Spleen (tissue), 7 donors: ENCODE measurements at regions not wholly inside any gene's neighbourhood (a gene's known extent, or its start where the extent isn't known, plus 50 kb on each side); places are given as distances from the start of the nearest gene placed in this dataset.

Source experiments
- POLR2A ChIP-seq, 3 donors: fragments of 450-650 bp; IDR thresholded peaks; one replicate each; pipeline ENCODE4 v1.5.1; 2017; ENCODE audit warnings: antibody characterized with exemption in 3 of 3, mild to moderate bottlenecking in 1 of 3
- TF ChIP-seq, protein P1 (sequence below), 11 experiments: fragments of 200-600 bp in 7 of 11; fragments of 450-650 bp in 4 of 11; sonication (generic) in 4 of 11; IDR thresholded peaks in 8 of 11; conservative IDR thresholded peaks in 3 of 11; 1 replicate in 7 of 11; 2 replicates in 4 of 11; pipeline versions ENCODE4 v1.4.0 to v1.8.0; 2016 to 2021; ENCODE audit warnings: antibody characterized with exemption in 11 of 11, inconsistent platforms in 4 of 11, mild to moderate bottlenecking in 1 of 11
- donor health status: DM: no; HTN: no; CAD: no; lungs with moderate emphysema.
- donor health status: DM: no; HTN: no; CAD: no.
- donor health status: DM: no; HTN: no; CAD: no.

DNA sequence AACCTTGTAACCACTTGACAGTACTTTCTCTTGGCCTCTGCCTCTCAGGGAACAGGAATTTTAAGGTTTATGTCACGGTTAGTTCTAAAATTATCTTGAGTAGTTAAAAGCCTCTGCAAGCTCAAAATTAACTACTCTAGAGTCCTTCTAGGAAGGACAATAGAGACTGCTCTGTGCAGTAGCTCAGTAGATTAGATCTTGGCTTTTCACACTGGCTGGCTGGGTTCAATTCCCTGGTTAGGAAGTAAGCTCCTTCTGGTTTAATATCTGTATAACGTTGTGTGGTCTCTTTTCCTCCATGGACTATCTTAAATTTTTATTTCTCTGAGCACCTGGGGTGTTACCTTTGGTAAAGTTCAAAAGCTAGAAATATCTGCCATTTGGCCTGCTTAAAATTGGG, 109.2 kb downstream of the AASDHPPT start:
- TF ChIP-seq, protein P1, sequence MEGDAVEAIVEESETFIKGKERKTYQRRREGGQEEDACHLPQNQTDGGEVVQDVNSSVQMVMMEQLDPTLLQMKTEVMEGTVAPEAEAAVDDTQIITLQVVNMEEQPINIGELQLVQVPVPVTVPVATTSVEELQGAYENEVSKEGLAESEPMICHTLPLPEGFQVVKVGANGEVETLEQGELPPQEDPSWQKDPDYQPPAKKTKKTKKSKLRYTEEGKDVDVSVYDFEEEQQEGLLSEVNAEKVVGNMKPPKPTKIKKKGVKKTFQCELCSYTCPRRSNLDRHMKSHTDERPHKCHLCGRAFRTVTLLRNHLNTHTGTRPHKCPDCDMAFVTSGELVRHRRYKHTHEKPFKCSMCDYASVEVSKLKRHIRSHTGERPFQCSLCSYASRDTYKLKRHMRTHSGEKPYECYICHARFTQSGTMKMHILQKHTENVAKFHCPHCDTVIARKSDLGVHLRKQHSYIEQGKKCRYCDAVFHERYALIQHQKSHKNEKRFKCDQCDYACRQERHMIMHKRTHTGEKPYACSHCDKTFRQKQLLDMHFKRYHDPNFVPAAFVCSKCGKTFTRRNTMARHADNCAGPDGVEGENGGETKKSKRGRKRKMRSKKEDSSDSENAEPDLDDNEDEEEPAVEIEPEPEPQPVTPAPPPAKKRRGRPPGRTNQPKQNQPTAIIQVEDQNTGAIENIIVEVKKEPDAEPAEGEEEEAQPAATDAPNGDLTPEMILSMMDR (IDR thresholded peaks at IDR 0.05 in 8 of 11, conservative IDR thresholded peaks at IDR 0.05 in 3 of 11) = no peak
- TF ChIP-seq POLR2A (IDR thresholded peaks at IDR 0.05) = no peak
